Thymus (tissue), 11 donors: ENCODE measurements at regions not wholly inside any gene's neighbourhood (a gene's known extent, or its start where the extent isn't known, plus 50 kb on each side); places are given as distances from the start of the nearest gene placed in this dataset.

Experiments used
- DNase-seq, 9 donors: peaks; one replicate each; pipeline ENCODE4 v3.0.0-alpha.2; 2013; ENCODE audit warnings: low spot score in 9 of 9, low read depth in 6 of 9, missing footprints in 1 of 9
- H3K27ac ChIP-seq, 2 donors: one replicate each; pipeline ENCODE4 v1.5.1; 2013; ENCODE audit warnings: control low read depth in 1 of 2, low read depth in 1 of 2, low read length in 1 of 2, mild to moderate bottlenecking in 1 of 2, moderate library complexity in 1 of 2
- H3K27me3 ChIP-seq, 2 donors: one replicate each; pipeline ENCODE4 v1.5.1; 2013; ENCODE audit warnings: low read length in 1 of 2; ENCODE audit not compliant: control insufficient read depth in 2 of 2, insufficient read depth in 1 of 2
- H3K36me3 ChIP-seq, 2 donors: one replicate each; pipeline ENCODE4 v1.5.1; 2013; ENCODE audit warnings: low read length in 1 of 2, mild to moderate bottlenecking in 1 of 2, moderate library complexity in 1 of 2; ENCODE audit not compliant: control insufficient read depth in 2 of 2, insufficient read depth in 2 of 2
- H3K4me1 ChIP-seq, 2 donors: one replicate each; pipeline ENCODE4 v1.5.1; 2013; ENCODE audit warnings: low read length in 2 of 2; ENCODE audit not compliant: control insufficient read depth in 2 of 2, insufficient read depth in 2 of 2
- H3K4me3 ChIP-seq, 2 donors: one replicate each; pipeline ENCODE4 v1.5.1; 2013; ENCODE audit warnings: low read length in 2 of 2, control low read depth in 1 of 2, mild to moderate bottlenecking in 1 of 2
- H3K9me3 ChIP-seq, 2 donors: one replicate each; pipeline ENCODE4 v1.5.1; 2013; ENCODE audit warnings: low read length in 1 of 2, mild to moderate bottlenecking in 1 of 2; ENCODE audit not compliant: control insufficient read depth in 2 of 2, insufficient read depth in 1 of 2
- WGBS: extraction: QIAGEN DNeasy Blood & Tissue Kit; methylation state at CpG from one replicate; pipeline ENCODE4 v1.1.7; 2013; 5-methylcytosine and 5-hydroxymethylcytosine counted together
- donor health status: healthy.

- no peak overlapping the region for H3K27ac ChIP-seq
- WGBS = 89% methylated on average over 9 of the region's 9 CpGs
- no peak for DNase-seq
Measured at GRCh38 chr20:51262240-51262639, 239.3 kb upstream of the KCNG1 start.

GRCh38 chr20:51259455-51259854 lies 236.5 kb upstream of the KCNG1 start:
- Histone ChIP-seq H3K4me3 (no peak overlapping the region), H3K27me3 (no peaks in the 10 kb centered on the region), H3K27ac (no peak overlapping the region), H3K4me1 (no peaks in the 10 kb centered on the region), H3K9me3 (no peaks in the 10 kb centered on the region), H3K36me3 (no peaks in the 10 kb centered on the region)
- no peak for DNase-seq
- WGBS = 80% methylated on average over 4 of the region's 4 CpGs

More at GRCh38 chr20:51262240-51262639, 239.3 kb upstream of the KCNG1 start:
- H3K4me1 ChIP-seq = no peaks in the 10 kb centered on the region
- no peaks in the 10 kb centered on the region for H3K9me3 ChIP-seq
- no peaks in the 10 kb centered on the region for H3K27me3 ChIP-seq
- H3K36me3 ChIP-seq = no peaks in the 10 kb centered on the region
- no peak overlapping the region for H3K4me3 ChIP-seq

- no peaks in the 10 kb centered on the region for H3K4me1 ChIP-seq
- no peaks in the 10 kb centered on the region for H3K9me3 ChIP-seq
- H3K27ac ChIP-seq = no peak overlapping the region
- H3K4me3 ChIP-seq = no peak overlapping the region
- no peak for DNase-seq
- no peaks in the 10 kb centered on the region for H3K36me3 ChIP-seq
- WGBS = 94% methylated on average over 3 of the region's 3 CpGs
- no peaks in the 10 kb centered on the region for H3K27me3 ChIP-seq
Measured at GRCh38 chr20:51258582-51259165, 235.8 kb upstream of the KCNG1 start.

- WGBS = 90% methylated on average over 3 of the region's 3 CpGs
- Histone ChIP-seq H3K9me3 (no peaks in the 10 kb centered on the region), H3K27me3 (no peaks in the 10 kb centered on the region), H3K4me1 (no peaks in the 10 kb centered on the region), H3K27ac (no peak overlapping the region), H3K4me3 (no peak overlapping the region), H3K36me3 (no peaks in the 10 kb centered on the region)
- no peak for DNase-seq
Measured at GRCh38 chr20:51255417-51255816, 232.5 kb upstream of the KCNG1 start.

- Histone ChIP-seq H3K9me3 (no peaks in the 10 kb centered on the region), H3K27me3 (no peaks in the 10 kb centered on the region), H3K36me3 (no peaks in the 10 kb centered on the region), H3K4me3 (no peak overlapping the region), H3K4me1 (no peaks in the 10 kb centered on the region), H3K27ac (no peak overlapping the region)
- no peak for DNase-seq
- WGBS = 57% methylated on average over 1 of the region's 1 CpG
Measured at GRCh38 chr20:51253280-51253679, 230.4 kb upstream of the KCNG1 start.

- WGBS = 79% methylated on average over 6 of the region's 6 CpGs
Measured at GRCh38 chr20:51249781-51250180, 226.9 kb upstream of the KCNG1 start.

GRCh38 chr20:51249215-51249614 lies 226.3 kb upstream of the KCNG1 start:
- H3K9me3 ChIP-seq = no peaks in the 10 kb centered on the region
- no peaks in the 10 kb centered on the region for H3K36me3 ChIP-seq
- H3K4me3 ChIP-seq = no peak overlapping the region
- H3K4me1 ChIP-seq = no peaks in the 10 kb centered on the region
- WGBS = 83% methylated on average over 4 of the region's 4 CpGs
- DNase-seq = no peak
- no peaks in the 10 kb centered on the region for H3K27me3 ChIP-seq
- H3K27ac ChIP-seq = no peak overlapping the region

More at GRCh38 chr20:51249781-51250180, 226.9 kb upstream of the KCNG1 start:
- no peaks in the 10 kb centered on the region for H3K9me3 ChIP-seq
- no peak overlapping the region for H3K27ac ChIP-seq
- H3K27me3 ChIP-seq = no peaks in the 10 kb centered on the region
- no peak for DNase-seq
- no peaks in the 10 kb centered on the region for H3K36me3 ChIP-seq
- H3K4me3 ChIP-seq = no peak overlapping the region
- H3K4me1 ChIP-seq = no peaks in the 10 kb centered on the region

GRCh38 chr20:51244466-51244865 lies 221.6 kb upstream of the KCNG1 start:
- H3K9me3 ChIP-seq = peaks cover 1 to 4% of the 10 kb centered on the region in 2 donors
- H3K4me1 ChIP-seq = no peaks in the 10 kb centered on the region
- no peak overlapping the region for H3K27ac ChIP-seq
- H3K27me3 ChIP-seq = no peaks in the 10 kb centered on the region
- WGBS = 92% methylated on average over 10 of the region's 10 CpGs
- DNase-seq = no peak
- H3K36me3 ChIP-seq = no peaks in the 10 kb centered on the region
- no peak overlapping the region for H3K4me3 ChIP-seq

GRCh38 chr20:51238675-51239305 lies 215.9 kb upstream of the KCNG1 start:
- Histone ChIP-seq H3K27me3 (no peaks in the 10 kb centered on the region), H3K27ac (no peak overlapping the region), H3K4me1 (no peaks in the 10 kb centered on the region), H3K4me3 (no peak overlapping the region), H3K9me3 (peaks cover 1 to 4% of the 10 kb centered on the region in 2 donors), H3K36me3 (no peaks in the 10 kb centered on the region)
- WGBS = 92% methylated on average over 8 of the region's 8 CpGs
- DNase-seq = no peak
